GM21515 (cell line): ENCODE measurements at regions not wholly inside any gene's neighbourhood (a gene's known extent, or its start where the extent isn't known, plus 50 kb on each side); places are given as distances from the start of the nearest gene placed in this dataset.

Experiments
- ATAC-seq: cut with Tn5 transposase; IDR thresholded peaks from one replicate; pipeline ENCODE4 v1.9.1; 2021; ENCODE audit not compliant: unreplicated experiment

DNA sequence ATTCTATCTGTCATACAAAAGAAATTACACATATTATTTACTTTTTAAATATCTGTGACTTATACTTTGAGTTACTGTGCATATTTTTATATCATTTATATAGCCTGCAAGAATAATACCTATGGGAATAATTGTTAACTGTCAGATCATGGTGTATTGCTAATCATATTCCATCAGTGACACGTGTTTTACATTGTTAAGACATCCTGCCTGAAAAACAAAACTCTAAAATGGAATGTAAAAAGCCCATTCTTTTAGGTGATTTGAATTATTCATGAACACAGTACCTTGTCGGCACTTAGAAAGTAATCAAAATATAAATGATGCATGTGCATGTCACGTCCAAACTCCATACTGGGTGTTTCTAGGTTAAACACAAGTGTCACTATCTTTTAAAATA is 533.8 kb upstream of the PCDH9 start:
- ATAC-seq = no peak

DNA sequence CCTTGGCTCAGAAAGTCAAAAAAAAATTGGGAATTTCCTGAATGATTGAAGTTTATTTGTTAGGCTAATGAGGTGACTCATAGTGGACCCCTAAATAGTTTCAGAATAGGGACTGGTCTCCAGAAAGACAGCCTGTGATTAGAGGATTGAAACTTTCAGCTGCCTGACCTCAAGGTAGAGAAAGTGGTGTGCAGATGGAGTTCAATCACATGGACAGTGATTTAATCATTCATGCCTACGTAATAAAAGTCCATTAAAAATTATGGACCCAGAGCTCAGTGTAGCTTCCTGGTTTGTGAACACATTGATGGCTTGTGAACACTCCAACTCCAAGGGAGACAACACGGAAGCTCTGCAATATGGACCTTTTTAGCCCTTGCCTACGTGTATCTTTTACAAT is 533.2 kb upstream of the PCDH9 start:
- no peak for ATAC-seq

- ATAC-seq = no peak
These were observed 528.8 kb upstream of the PCDH9 start for GRCh38 chr13:67758975-67759374.

- ATAC-seq = no peak
These were observed 523.9 kb upstream of the PCDH9 start for GRCh38 chr13:67754012-67754411.

- ATAC-seq = no peak
These were observed 522.6 kb upstream of the PCDH9 start for GRCh38 chr13:67752759-67753158.

GRCh38 chr13:67742478-67742877 is 512.3 kb upstream of the PCDH9 start:
- no peak for ATAC-seq

DNA sequence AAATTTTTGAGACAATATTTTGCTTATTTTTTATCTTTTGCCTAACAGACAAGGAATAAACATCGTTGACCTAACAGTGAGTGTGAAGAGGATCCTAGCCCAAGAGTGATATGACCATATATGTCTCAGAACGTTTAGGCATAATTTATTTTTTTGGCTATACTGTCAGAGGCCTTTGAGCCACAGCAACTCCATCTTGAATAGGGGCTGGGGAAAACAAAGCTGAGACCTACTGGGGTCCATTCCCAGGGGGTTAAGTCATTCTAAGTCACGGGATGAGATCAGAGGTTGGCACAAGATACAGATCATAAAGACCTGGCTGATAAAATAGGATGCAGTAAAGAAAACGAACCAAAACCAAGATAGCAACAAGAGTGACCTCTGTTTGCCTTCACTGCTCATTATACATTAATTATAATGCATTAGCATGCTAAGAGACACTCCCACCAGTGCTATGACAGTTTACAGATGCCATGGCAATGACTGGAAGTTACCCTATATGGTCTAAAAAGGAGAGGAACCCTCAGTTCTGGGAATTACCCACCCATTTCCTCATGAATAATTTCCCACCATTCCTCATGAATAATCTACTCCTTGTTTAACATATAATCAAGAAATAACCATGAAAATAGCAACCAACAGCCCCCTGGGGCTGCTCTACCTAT is 510.9 kb upstream of the PCDH9 start:
- ATAC-seq = no peak

- no peak for ATAC-seq
These were observed 506.7 kb upstream of the PCDH9 start for GRCh38 chr13:67736646-67737420.

DNA sequence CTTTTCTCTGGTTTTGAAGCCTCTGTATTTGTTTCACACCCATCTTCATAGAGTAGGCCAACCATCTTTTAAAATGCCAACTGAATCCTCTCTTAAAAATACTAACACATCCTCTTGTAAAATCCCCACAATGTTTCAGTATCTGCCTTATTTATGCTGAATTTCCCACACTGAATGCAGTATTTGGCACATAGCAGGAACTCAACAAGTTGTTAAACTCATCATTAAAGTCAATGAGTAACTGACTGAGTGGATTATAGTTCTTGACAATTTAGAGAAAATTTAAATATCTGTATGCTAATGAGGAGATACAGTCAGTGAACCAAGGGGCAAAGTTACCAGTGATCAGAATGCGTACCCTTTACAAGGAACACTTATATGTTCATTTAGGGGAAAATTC is 505.5 kb upstream of the PCDH9 start:
- ATAC-seq = no peak

- no peak for ATAC-seq
These were observed 496.8 kb upstream of the PCDH9 start for GRCh38 chr13:67726979-67727378.

GRCh38 chr13:67725999-67726398 is 495.9 kb upstream of the PCDH9 start:
- no peak for ATAC-seq

- no peak for ATAC-seq
These were observed 483.4 kb upstream of the PCDH9 start for GRCh38 chr13:67713571-67713970.

DNA sequence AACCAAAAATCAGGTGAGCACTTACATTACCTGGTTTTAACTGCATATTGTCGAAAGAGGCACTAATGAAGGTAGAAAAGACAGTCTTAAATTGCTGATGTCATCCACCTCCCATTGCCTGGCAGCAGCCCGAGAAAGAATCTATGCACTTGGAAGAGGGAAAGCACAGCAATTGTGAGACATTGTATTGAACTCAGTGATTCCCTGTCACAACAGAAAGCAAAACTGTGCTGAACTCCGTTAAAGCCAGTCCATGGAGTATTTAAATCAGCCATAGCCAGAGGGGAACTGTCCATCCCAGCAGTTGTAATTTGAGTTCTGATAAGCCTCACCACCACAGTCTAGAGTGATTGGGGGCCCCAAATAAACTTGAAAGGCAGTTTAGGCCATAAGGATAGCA is 466.6 kb upstream of the PCDH9 start:
- no peak for ATAC-seq

DNA sequence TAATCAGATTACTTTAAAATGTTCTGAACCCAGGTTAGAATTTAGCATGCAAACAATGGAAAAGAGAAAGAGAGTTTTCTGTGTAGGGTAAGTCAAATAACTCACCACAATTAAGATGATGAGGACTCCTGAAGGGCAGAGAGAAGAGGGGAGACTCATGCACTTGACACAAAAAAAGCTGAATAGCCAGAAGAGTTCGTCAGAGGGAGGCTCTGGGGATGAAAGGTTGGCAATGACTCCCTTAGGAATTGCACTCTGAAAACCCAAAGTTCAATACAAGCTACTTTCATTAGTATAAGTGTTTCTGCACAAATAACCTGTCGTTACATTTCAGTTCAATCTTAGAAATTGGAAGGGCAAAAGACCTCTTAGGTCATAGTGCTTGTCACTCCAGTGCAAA is 434.4 kb upstream of the PCDH9 start:
- ATAC-seq = no peak

- no peak for ATAC-seq
These were observed 432.9 kb upstream of the PCDH9 start for GRCh38 chr13:67662997-67663396.

- no peak for ATAC-seq
These were observed 422.8 kb upstream of the PCDH9 start for GRCh38 chr13:67652887-67653286.

GRCh38 chr13:67651908-67652465 is 421.9 kb upstream of the PCDH9 start:
- ATAC-seq = no peak

- no peak for ATAC-seq
These were observed 420.3 kb upstream of the PCDH9 start for GRCh38 chr13:67650471-67650870.

- no peak for ATAC-seq
These were observed 415.8 kb upstream of the PCDH9 start for GRCh38 chr13:67645874-67646467.

DNA sequence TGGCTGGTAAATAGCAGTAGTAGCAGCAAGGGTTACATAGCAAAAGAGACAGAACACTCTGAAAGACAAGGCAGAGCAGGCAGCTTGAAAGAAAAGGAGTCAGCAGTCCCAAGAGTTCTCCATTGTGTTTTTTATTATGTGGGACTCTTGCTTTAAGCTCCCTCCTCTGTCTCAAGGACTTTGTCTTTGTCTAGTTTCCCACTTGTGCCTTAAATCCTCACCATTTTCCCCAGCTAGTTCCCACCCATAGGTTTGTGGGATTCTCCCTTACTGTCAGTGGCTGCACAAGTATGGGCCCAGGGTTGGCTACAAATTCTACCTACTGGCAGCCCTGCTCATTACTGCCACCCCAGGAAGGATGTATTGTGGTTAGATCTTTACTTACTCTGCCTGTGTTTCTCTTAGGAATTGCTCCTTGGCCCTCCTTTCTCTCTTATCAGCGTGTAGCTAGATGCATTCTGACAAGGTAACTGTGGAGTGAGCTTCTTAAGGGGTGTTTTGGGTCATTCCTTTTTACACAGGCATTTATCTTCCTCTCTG is 413.4 kb upstream of the PCDH9 start:
- ATAC-seq = no peak

DNA sequence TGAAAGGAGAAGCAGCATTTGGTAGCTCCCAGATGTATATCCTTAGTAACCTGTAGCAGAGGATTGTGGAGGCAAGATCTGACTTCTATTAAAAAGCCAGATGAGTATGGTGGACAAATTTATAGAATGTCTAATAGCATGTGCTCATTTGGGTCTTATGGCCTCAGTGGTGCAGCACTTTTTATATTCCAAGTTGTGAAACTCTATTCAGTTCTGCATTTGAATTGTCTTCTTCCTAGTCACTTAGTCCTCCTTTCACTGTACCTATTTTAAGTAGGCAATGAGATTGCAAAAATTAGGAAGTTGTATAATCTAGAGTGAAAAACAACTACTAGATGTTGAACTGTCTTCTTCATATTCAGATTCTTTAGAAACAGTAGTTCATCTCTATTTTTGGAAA is 412.5 kb upstream of the PCDH9 start:
- no peak for ATAC-seq

DNA sequence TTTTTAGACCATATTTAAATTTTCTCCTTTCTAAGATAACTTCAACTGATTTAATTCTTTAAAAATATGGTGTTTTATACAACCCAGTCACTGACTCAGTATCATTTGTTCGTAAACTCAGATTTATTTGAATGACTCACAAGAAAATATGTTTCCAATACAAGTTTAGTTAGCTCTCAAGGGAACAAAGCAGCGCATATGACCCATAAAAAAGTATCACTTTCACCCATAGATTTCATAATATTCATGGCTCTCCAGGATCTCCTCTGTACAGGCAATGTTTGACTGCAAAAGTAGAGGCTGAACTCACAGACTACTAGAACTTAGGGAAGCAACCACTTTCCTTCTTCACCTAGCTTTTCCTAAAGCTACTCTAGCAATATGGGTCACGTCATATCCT is 405.6 kb upstream of the PCDH9 start:
- ATAC-seq = no peak
